NCI-H1436 (cell line): ENCODE measurements at regions not wholly inside any gene's neighbourhood (a gene's known extent, or its start where the extent isn't known, plus 50 kb on each side); places are given as distances from the start of the nearest gene placed in this dataset.
A peak's percentile ranks its signal among the peaks of the same experiment; 100 is the strongest.
"Not testable (repeated sequence)": the region's sequence is repeated elsewhere in the genome, so short reads cannot be mapped to it uniquely, and the experiment has no call there.

Experiments
- DNase-seq: peaks from one replicate; lab custom pipeline; 2025; lab: John Stamatoyannopoulos, UW

DNA sequence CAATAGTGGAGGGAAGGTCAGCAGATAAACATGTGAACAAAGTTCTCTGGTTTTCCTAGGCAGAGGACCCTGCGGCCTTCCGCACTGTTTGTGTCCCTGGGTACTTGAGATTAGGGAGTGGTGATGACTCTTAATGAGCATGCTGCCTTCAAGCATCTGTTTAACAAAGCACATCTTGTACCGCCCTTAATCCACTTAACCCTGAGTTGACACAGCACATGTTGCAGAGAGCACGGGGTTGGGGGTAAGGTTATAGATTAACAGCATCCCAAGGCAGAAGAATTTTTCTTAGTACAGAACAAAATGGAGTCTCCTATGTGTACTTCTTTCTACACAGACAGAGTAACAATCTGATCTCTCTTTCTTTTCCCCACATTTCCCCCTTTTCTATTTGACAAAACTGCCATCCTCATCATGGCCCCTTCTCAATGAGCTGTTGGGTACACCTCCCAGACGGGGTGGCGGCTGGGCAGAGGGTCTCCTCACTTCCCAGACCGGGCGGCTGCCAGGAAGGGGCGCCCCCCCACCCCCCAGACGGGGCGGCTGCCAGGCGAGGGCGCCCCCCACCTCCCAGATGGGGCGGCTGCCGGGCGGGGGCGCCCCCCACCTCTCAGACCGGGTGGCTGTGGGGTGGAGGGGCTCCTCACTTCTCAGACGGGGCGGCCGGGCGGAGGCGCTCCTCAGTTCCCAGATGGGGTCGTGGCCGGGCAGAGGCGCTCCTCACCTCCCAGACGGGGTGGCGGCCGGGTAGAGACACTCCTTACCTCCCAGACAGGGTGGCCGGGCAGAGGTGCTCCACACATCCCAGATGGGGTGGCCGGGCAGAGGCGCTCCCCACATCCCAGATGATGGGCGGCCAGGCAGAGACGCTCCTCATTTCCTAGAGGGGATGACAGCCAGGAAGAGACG, 361.6 kb upstream of the SGO1 start:
- not testable (repeated sequence) for DNase-seq

DNA sequence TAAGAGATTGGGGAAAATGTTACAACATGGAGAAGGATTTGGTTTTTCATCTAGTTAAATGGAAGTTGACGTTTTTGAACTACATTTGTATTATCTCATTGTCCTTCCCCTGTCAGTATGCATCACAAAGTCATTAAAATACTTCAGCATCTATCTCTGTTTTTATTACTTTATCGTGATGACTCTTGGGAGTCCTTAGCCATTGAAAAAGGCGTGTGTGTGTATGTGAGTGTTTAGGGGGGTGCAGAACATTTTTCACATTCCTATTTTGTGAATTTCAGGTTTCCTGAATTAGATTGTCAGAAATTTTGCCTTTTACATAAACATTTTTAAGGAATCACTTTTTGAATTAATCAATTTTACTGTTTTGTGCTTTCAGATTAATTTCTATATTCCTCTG, 360.6 kb upstream of the SGO1 start:
- DNase-seq = no peak

DNA sequence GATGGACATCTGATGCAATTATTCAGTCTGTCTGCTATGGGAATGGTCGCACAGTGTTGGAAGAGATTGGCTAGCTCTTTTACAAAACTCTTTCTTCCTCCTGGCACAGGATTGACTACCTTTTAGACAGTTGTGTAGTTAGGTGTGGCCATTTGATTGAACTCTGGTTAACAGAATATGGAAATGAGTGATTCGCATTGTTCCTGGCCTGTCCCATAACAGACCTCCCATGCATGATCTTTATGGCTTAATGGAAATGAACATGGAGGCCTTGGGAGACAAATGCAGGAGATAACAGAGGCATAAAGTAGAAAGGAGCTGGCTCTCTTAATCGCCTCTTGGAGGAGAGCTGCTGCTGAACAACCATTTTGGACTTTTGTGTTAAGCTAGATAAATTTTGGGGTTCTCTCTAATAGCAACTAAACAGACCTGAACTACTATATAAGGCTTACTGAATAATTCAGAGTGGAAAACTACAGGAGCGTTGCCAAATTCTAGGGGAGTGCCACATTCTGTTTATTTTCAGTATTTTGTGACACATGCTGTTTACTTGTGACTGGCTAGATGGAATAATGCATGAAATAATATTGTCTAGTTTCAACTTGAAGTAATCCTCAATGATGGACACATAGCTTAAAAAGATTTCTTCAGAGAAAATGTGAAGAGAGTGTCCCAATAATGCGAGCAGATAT, 357.7 kb upstream of the SGO1 start:
- no peak for DNase-seq

DNA sequence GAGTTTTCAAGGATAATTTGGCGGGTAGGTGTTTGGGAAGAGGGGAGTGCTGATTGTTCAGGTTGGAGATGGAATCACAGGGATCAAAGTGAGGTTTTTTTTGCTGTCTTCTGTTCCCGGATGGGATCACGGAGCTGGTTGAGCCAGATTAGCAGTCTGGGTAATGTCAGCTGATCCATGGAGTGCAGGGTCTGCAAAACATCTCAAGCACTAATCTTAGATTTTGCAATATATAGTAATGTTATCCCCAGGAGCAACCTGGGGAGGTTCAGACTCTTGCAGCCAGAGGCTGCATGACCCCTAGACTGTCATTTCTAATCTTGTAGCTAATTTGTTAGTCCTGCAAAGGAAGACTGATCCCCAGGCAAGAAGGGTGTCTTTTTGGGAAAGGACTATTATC, 354.1 kb upstream of the SGO1 start:
- no peak for DNase-seq

DNA sequence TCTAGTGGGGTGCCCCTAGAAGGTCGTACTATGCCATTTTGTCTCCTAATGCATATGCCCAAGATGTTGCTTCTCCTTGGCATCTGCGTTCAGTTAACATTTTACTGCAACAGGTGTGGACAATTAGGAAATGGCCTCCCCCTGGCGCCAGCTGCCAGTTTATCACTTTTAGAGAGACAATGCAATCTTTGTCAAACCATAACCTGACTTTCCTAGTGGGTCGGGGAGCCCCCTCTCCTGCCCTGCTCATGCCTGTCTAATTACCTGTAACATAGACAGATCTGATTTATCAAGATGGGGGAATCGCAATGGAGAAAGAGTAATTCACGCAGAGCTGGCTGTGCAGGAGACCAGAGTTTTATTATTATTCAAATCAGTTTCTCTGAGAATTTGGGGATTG, 353.7 kb upstream of the SGO1 start:
- DNase-seq = no peak

DNA sequence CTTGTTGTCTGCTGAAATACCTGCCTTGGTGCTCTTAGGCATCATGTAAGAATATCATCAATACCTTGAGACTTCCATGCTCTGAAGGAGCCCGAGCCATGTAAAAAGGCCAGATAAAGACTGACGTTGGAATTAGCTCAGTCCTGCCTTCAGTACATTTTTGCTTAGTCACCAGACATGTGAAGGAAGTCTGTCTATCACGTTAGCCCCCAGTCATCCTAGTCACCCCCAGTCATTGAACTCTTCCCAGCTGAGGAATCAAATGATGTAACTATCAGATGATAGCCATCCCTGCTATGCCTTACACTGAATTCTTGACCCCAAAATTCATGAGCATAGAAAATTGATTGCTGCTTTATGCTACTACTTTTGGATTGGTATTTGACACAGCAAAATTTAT, 351.2 kb upstream of the SGO1 start:
- DNase-seq = no peak

DNA sequence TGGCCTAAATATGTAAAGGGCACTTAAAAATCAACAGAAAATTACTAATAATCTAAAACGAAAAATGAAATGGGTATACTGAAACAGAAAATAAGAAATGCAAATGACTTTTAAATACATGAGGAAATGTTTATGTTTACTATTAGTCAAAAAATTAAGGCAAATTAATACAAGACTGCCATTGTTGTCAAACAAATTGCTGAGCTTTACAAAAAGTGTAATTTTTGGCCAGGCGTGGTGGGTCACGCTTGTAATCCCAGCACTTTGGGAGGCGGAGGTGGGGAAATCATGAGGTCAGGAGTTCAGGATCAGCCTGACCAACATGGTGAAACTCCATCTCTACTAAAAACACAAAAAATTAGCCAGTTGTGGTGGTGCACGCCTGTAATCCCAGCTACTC, 343.9 kb upstream of the SGO1 start:
- DNase-seq = no peak

DNA sequence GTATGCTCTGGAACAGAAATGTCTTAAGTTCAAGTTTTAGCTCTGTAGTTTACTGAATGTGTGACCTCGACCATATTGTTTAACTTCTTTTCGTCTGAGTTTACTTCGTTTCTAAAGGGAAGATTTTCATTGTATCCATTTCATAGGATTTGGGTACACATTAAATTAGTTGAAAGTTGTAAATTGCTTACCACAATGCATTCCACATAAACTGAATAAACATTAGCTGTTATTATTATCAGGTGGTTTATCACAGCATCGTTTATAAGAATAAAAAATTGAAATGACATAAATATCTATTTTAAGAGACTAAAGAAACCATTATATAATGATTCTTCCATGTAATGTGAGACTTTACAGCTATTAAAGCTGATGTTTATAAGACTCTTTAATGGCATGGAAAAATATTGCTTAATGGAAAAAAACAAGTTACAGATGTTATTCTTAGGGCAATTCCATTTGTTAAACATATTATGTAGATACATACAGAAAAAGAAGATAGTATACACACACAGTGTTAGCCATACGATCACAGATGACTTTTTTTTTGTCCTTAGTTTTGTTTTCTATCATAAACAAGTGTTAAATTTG, 342.3 kb upstream of the SGO1 start:
- no peak for DNase-seq

DNA sequence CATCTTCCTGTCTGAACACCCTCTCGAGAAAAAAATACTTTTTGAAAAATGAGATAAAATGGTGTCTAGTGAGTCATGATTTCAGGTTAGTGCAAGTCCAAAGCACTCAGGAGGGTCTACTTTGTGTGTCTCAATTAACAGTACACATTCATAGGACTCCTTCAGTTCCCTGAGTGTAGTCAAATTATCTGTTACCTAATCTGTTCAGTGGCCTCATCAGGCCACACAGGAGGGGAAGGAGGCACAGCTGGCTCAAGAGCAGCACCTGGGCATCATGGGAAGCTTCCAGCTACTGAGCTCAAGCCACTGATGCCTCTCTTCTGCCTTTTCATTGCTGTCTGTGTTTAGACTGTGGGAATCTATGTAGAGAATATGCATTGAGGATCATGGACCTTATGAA, 341.4 kb upstream of the SGO1 start:
- peak; percentile 3 for DNase-seq

DNA sequence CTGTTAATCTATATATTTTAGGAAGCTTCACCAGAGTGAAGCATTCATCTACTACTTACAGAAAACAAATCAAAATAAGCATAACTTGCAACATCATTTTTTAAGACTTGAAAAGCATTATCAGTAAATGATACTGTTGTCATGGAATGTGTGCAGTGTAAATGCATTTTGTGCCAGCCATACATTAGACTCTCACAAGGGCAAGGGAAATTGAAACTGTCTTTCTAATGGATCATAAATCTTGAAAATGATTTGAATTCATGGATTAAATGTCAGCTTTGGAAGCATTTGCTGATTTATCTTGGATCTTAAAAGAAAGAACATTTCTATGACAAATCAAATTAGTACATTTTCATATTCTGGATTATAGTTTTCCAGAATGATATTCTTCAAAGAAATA, 338.3 kb upstream of the SGO1 start:
- no peak for DNase-seq

DNA sequence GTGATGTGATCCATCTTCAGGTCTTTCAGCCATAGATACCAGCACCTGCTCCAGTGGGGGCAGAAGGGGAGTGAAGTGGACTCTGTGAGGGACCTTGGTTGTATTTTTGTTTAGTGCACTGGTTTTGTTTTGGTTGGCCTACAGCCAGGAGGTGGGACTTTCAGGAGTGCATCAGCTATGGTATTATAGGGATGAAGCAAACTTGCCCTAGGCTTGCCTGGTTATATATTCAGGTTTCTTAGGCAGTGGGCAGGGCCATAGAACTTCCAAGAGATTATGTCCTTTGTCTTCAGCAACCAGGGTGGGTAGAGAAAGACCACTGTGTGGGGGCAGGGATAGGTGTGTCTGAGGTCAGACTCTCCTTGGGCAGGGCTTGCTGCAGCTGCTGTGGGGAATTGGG, 337.3 kb upstream of the SGO1 start:
- DNase-seq = no peak

DNA sequence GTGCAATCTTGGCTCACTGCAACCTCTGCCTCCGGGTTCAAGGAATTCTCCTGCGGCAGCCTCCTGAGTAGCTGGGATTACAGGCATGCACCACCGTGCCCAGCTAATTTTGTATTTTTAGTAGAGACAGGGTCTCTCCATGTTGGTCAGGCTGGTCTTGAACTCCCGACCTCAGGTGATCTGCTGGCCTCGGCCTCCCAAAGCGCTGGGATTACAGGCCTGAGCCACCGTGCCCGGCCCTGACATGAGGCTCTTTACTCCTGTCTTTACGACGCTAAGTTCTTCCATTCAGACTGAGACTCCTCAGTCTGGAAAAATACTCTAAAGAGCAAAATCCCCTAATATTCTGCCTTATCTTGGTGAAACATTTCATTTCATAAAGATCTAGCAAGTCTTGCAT, 331.3 kb upstream of the SGO1 start:
- DNase-seq = not testable (repeated sequence)

DNA sequence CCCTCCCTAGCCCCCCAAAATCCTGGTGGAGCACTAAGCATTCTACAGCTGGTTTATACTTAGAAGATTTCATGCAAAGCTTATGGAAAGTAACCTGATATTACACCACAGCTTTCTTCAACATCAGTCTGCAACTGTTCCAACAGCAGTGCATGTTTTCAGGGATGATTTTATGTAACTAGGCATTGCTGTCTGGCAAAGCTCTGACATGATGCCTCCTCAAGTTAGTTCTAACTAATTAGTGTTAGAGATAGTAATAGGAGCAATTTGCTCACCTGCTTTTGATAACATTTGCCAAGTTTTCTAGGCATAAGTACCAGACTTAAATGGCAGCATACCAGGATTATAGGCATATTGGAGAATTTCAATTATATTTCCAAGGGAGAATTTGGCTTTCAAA, 330.3 kb upstream of the SGO1 start:
- DNase-seq = no peak

DNA sequence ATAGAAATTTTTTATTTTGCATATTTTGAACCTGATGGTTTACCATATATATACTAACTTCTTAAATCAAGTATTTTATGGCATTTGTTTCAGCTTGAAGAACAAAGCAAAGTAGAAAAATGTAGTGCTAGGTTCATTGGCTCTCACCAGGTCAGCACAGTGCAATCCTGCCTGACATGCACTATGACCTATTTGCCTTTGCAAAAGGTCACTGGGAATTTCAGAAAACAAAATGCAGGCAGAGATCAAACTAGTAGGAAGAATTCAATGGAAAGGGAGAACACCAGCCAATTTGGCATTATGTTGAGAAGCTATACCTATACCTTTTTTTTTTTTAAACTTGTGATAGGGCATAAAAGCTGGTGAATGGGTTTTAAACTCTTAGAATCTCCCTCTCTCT, 329.8 kb upstream of the SGO1 start:
- DNase-seq = no peak

DNA sequence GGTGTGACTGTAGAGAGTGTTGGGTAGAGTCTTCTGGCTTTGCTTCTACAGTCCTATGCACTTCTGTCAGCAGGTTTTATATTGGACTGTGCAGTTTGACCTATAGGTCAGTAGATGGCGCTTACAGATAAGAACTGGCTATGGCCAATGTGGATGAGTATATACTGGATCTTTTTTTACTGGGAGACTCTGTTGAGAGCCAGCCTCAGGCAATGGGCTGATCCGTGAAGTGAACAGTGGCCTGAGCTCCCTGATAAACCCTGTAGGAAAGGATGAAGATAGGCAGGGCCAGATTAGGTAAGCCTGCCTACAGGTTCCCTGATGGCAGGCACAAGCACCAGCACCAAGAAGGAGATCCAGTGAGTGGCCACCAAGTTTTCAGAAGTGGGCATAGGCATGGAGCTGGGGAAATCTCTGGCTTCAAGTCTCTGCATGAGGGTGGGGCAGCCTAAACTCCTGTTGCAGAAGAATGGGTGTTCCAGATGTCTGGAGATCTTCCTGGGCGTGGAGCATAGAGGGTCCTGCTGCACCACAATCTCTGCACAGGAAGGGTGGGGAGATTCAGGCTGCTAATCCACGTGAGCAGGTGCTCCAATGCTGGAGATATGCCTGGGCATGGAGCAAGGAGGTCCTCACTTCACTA, 326.0 kb upstream of the SGO1 start:
- peak; percentile 42 for DNase-seq

DNA sequence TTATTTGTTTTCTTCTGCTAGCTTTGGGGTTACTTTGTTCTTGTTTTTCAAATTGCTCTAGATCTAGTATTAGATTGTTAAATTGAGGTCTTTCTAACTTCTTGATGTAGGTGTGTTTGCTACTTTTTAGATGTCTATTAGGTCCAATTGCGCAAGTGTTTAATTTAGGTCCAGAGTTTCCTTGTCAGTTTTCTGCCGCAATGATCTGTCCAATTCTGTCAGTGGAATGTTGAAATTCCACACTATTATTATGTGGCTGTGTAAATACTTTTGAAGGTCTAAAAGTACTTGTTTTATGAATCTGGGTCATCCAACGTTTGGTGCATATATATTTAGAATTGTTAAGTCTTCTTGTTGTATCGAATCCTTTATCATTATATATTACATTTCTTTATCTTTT, 324.4 kb upstream of the SGO1 start:
- DNase-seq = no peak

DNA sequence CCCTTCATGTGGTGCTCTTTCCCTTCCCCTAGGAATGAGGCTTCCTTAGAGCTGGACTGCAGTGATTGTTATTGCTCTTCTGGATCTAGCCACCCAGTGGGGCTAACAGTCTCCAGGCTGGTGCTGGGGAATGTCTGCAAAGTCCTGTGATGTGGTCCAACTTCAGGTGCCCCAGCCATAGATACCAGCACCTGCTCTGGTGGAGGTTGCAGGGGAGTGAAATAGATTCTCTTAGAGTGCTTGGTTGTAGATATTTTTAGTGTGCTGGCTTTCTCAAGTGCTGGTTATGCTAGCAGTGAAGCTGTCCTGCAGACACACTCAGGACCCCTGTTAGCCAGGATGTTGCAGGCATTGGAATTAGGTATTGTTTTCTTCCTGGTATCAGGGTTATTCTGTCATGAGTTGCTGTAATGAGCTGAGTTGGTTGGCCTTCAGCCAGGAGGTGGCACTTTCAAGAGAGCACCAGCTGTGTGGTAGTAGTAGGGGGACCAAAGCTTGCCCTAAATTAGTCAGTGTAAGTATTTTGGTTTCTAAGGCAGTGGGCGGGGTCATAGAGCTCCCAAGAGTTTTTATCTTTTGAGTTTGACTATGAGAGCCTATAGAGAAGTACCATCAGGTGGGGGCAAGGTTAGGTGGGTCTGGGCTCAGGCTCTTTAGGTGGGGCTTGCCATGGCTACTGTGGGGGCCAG, 317.5 kb upstream of the SGO1 start:
- no peak for DNase-seq

DNA sequence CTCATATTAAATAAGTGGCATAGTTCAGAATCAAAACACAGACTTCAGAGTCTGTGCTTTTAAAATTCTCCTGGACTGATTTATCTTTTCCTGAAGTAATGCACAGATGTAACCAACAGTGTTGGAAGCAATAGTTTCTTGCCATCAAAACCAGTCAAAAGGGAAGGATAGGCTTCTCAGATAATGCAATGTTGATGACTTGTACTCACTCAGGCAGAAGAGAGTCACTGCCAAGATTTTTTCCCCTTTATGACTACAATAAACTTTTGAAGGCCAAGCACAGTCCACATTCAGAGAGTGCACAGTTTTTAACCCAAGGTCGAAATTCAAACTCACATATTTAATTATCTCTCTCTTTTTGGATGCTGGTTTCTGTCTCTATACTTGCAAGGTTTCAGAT, 305.0 kb upstream of the SGO1 start:
- no peak for DNase-seq

DNA sequence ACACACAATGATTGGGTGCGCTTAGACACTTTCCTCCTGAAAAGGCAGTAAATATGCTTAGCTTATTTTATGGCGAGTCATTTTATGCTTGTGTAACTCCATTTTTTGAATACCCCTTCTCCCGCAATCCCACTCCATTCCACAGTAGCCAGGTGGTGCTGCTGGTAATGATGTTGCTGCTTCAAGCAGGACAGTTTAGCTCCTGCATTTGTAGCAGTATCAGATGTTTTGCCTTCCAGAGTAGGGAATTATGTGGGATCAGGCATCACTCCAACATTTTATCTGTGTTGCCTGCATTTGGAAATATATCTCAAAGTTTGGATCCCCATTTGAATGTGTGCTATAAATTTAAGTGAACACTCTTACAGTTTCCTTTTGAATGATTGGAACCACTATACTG, 302.1 kb upstream of the SGO1 start:
- DNase-seq = no peak

DNA sequence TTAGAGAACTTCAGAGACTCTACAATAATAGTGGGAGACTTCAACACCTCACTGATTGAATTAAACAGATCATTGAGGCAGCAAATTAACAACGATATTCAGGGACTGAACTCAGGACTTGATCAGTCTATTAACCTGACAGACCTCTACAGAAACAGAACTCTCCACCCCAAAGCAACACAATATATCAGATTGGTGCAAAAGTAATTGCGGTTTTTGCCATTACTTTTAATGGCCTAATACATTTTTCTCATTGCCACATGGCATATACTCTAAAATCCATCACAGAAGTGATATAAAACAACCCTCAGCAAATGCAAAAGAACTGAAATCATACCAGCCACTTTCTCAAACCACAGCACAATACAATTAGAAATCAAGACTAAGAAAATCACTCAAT, 298.1 kb upstream of the SGO1 start:
- no peak for DNase-seq

DNA sequence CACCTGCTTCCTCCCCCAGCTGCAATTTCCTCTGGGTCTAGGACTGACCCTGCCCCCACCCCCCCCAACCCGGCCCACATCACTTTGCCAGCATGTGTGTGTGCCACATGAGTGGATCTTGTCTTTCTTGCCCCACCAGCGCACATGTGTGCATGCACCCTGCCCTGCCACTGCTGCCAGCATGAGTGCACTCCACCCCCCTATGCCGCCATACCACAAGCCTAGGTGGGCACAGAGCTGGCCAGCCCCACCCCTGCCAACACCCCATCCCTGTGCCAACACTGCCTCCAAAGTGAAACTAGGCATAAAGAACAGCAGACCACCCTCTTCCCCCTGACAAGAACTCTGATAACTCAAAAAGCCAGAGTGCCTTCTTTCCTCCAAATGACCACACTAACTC, 296.3 kb upstream of the SGO1 start:
- no peak for DNase-seq

DNA sequence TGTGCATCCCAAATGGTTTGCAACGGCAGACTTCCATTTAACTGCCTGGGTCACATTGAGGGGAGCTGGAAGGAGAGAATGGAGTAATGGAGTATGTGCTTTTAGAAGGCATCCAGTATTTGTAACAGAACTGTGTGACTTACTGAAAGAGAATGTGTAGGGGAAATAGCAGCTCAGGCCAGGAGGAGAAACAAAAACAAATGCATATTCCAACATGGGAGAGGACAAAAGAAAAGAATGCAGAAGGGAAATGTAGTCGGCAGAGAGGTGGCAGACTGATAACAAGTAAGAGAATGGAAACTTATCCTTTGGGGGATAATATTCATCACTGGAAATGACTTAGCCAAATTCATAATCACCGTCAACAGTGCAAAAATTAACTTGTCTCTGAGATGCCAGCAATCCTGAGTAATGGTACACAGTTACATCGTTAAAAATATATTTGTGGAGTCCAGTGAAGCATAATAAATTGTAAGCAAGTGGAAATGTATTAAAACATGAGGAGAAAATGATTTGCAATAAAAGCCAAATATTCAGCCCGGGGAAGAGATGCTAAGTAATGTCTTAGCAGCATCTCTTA, 294.9 kb upstream of the SGO1 start:
- no peak for DNase-seq
